HG02938 (cell line): ENCODE measurements at regions not wholly inside any gene's neighbourhood (a gene's known extent, or its start where the extent isn't known, plus 50 kb on each side); places are given as distances from the start of the nearest gene placed in this dataset.
"Not testable (repeated sequence)": the region's sequence is repeated elsewhere in the genome, so short reads cannot be mapped to it uniquely, and the experiment has no call there.

Experiments used
- ATAC-seq: cut with Tn5 transposase; IDR thresholded peaks from one replicate; pipeline ENCODE4 v1.9.1; 2021; ENCODE audit warnings: mild to moderate bottlenecking, moderate library complexity; ENCODE audit not compliant: unreplicated experiment

GRCh38 chr5:34261020-34261419 is 218.0 kb upstream of the C1QTNF3 start:
- ATAC-seq: not testable (repeated sequence)

GRCh38 chr5:34266151-34266550 is 223.1 kb upstream of the C1QTNF3 start:
- not testable (repeated sequence) for ATAC-seq

GRCh38 chr5:34296759-34297158 is 253.7 kb upstream of the C1QTNF3 start:
- ATAC-seq: not testable (repeated sequence)

- not testable (repeated sequence) for ATAC-seq
Measured at GRCh38 chr5:34329201-34329600, 286.2 kb upstream of the C1QTNF3 start.

- ATAC-seq: not testable (repeated sequence)
Measured at GRCh38 chr5:34329611-34330108, 286.6 kb upstream of the C1QTNF3 start.

GRCh38 chr5:34331928-34332454 is 289.0 kb upstream of the C1QTNF3 start:
- ATAC-seq: not testable (repeated sequence)

GRCh38 chr5:34339408-34340001 is 296.5 kb upstream of the C1QTNF3 start:
- ATAC-seq: not testable (repeated sequence)

- not testable (repeated sequence) for ATAC-seq
Measured at GRCh38 chr5:34354440-34354839, 301.7 kb upstream of the RAI14 start.

GRCh38 chr5:34371417-34371816 is 284.7 kb upstream of the RAI14 start:
- ATAC-seq: not testable (repeated sequence)

- not testable (repeated sequence) for ATAC-seq
Measured at GRCh38 chr5:34371817-34372216, 284.3 kb upstream of the RAI14 start.

GRCh38 chr5:34372739-34373138 is 283.4 kb upstream of the RAI14 start:
- not testable (repeated sequence) for ATAC-seq

- not testable (repeated sequence) for ATAC-seq
Measured at GRCh38 chr5:34377651-34378050, 278.5 kb upstream of the RAI14 start.

- not testable (repeated sequence) for ATAC-seq
Measured at GRCh38 chr5:34378498-34378897, 277.6 kb upstream of the RAI14 start.

- ATAC-seq: not testable (repeated sequence)
Measured at GRCh38 chr5:34388754-34389153, 267.4 kb upstream of the RAI14 start.

GRCh38 chr5:34409373-34409772 is 246.8 kb upstream of the RAI14 start:
- no peak for ATAC-seq

- ATAC-seq: no peak
Measured at GRCh38 chr5:34410411-34411139, 245.6 kb upstream of the RAI14 start.

GRCh38 chr5:34411470-34412346 is 244.4 kb upstream of the RAI14 start:
- no peak for ATAC-seq

- no peak for ATAC-seq
Measured at GRCh38 chr5:34412736-34413135, 243.4 kb upstream of the RAI14 start.

GRCh38 chr5:34415559-34416198 is 240.4 kb upstream of the RAI14 start:
- peak; percentile 100 for ATAC-seq

- ATAC-seq: no peak
Measured at GRCh38 chr5:34416501-34417008, 239.6 kb upstream of the RAI14 start.
